ENCODE measurements at regions not wholly inside any gene's neighbourhood (a gene's known extent, or its start where the extent isn't known, plus 50 kb on each side); places are given as distances from the start of the nearest gene placed in this dataset.

DNA sequence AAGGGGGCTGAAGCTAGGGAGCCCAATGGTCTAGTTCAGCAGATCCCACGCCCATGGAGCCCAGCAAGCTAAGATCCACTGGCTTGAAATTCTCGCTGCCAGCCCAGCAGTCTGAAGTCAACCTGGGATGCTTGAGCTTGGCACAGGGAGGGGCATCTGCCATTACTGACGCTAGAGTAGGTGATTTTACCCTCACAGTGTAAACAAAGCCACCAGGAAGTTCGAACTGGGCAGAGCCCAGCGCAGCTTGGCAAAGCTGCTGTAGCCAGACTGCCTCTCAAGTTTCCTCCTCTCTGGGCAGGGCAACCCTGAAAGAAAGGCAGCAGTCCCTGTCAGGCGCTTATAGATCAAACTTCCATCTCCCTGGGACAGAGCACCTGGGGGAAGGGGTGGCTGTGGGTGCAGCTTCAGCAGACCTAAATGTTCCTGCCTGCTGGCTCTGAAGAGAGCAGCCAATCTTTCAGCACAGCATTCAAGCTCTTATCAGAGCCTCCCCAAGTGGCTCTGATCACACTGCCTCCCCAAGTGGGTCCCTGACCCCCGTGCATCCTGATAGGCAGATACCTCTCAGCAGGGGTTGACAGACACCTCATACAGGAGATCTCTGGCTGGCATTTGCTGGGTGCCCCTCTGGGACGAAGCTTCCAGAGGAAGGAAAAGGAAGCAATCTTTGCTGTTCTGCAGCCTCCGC lies 167.8 kb downstream of the CCDC71L start:
- H3K4me1 Mint-ChIP-seq, result no peaks in the 10 kb centered on the region
- ATAC-seq (no peak), DNase-seq (no peak)
- H3K4me3 Mint-ChIP-seq, result no peak overlapping the region
- H3K27ac Mint-ChIP-seq, result no peak overlapping the region
- H3K27me3 Mint-ChIP-seq, result peaks cover 19% of the 10 kb centered on the region
- H3K9me3 Mint-ChIP-seq (ENCODE audit: low read depth), result peaks cover 2% of the 10 kb centered on the region
- H3K36me3 Mint-ChIP-seq, result peaks cover 3% of the 10 kb centered on the region
- CTCF ChIA-PET, result no interaction called here

DNA sequence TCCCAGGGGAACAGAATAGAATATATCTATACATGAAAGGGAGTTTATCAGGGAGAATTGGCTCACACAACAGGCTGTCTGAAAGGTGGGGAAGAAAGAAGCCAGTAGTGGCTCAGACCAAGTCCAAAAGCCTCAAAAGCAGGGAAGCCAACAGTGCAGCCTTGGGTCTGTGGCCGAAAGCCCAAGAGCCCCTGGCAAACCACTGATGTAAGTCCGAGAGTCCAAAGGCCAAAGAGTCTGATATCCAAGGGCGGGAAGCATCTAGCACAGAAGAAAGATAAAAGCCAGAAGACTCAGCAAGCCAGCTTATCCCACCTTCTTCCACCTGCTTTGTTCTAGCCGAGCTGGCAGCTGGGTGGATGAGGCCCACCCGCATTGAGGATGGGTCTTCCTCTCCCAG lies 172.5 kb downstream of the CCDC71L start:
- peaks cover 5% of the 10 kb centered on the region for H3K27me3 Mint-ChIP-seq
- CTCF ChIA-PET, result interaction anchor here (0.6 to 0.9 kb wide), 2 partner anchors 80 to 172 kb away, joined by 3 to 4 read pairs; partner anchors contain the start of gene CCDC71L

GRCh38 chr7:106487892-106488291 lies 173.1 kb downstream of the CCDC71L start:
- ATAC-seq (no peak), DNase-seq (no peak)
- peaks cover 12% of the 10 kb centered on the region for H3K4me1 Mint-ChIP-seq
- CTCF ChIA-PET, result interaction anchor here (0.6 kb wide), 1 partner anchor 81 kb away, joined by 3 read pairs; no protein-coding TSS in a partner anchor
- H3K27me3 Mint-ChIP-seq, result peaks cover 7% of the 10 kb centered on the region
- peaks cover 2% of the 10 kb centered on the region for H3K9me3 Mint-ChIP-seq (ENCODE audit: low read depth)
- H3K27ac Mint-ChIP-seq, result no peak overlapping the region
- H3K36me3 Mint-ChIP-seq, result peaks cover 1% of the 10 kb centered on the region
- H3K4me3 Mint-ChIP-seq, result no peak overlapping the region

More for the DNA sequence above, 172.5 kb downstream of the CCDC71L start:
- DNase-seq (no peak), ATAC-seq (no peak)
- Mint-ChIP-seq H3K27ac (no peak overlapping the region), H3K36me3 (peaks cover 1% of the 10 kb centered on the region), H3K9me3 (ENCODE audit: low read depth) (peaks cover 2% of the 10 kb centered on the region), H3K4me3 (no peak overlapping the region), H3K4me1 (peaks cover 12% of the 10 kb centered on the region)

- H3K9me3 Mint-ChIP-seq (ENCODE audit: low read depth), result peaks cover 2% of the 10 kb centered on the region
- ATAC-seq (no peak), DNase-seq (no peak)
- CTCF ChIA-PET, result no interaction called here
- peaks cover 8% of the 10 kb centered on the region for H3K27me3 Mint-ChIP-seq
- H3K4me3 Mint-ChIP-seq, result no peak overlapping the region
- peaks cover 12% of the 10 kb centered on the region for H3K4me1 Mint-ChIP-seq
- H3K27ac Mint-ChIP-seq, result no peak overlapping the region
- peaks cover 6% of the 10 kb centered on the region for H3K36me3 Mint-ChIP-seq
Measured at GRCh38 chr7:106486331-106486730, 174.6 kb downstream of the CCDC71L start.

DNA sequence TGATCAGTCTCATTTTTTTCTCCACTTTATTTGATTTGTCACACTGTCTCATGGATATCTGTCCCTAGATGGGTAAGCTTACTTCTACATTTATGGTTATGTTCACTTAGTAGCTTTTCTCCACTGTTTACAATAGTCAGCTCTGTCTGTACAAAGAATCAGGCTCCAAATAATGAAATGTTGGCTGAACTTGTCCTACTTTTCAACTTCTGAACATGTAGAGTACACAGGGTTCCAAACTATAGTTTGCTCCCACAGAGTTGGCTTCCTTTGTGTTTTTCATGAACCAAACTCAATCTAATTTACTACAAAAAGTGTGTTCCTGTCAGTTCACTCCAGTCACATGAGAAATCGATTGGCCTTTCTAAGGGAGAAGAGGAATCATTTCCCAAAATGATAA lies 175.0 kb downstream of the CCDC71L start:
- ATAC-seq (no peak), DNase-seq (no peak)
- H3K36me3 Mint-ChIP-seq, result peaks cover 6% of the 10 kb centered on the region
- H3K4me1 Mint-ChIP-seq, result peaks cover 14% of the 10 kb centered on the region
- CTCF ChIA-PET, result no interaction called here
- no peak overlapping the region for H3K4me3 Mint-ChIP-seq
- no peak overlapping the region for H3K27ac Mint-ChIP-seq
- peaks cover 2% of the 10 kb centered on the region for H3K9me3 Mint-ChIP-seq (ENCODE audit: low read depth)
- H3K27me3 Mint-ChIP-seq, result peaks cover 9% of the 10 kb centered on the region

GRCh38 chr7:106485031-106485551 lies 175.9 kb downstream of the CCDC71L start:
- no peak for DNase-seq
- CTCF ChIA-PET, result interaction anchor here (1.4 kb wide), 1 partner anchor 23 kb away, joined by 4 read pairs; no protein-coding TSS in a partner anchor
- H3K27ac Mint-ChIP-seq, result no peak overlapping the region
- H3K27me3 Mint-ChIP-seq, result peaks cover 12% of the 10 kb centered on the region
- peaks cover 20% of the 10 kb centered on the region for H3K4me1 Mint-ChIP-seq
- no peak overlapping the region for H3K4me3 Mint-ChIP-seq
- no peak for ATAC-seq
- H3K36me3 Mint-ChIP-seq, result peaks cover 5% of the 10 kb centered on the region
- no peaks in the 10 kb centered on the region for H3K9me3 Mint-ChIP-seq (ENCODE audit: low read depth)

GRCh38 chr7:106484562-106484961 lies 176.4 kb downstream of the CCDC71L start:
- no peak overlapping the region for H3K27ac Mint-ChIP-seq
- H3K27me3 Mint-ChIP-seq, result peaks cover 14% of the 10 kb centered on the region
- ATAC-seq (no peak), DNase-seq (no peak)
- H3K36me3 Mint-ChIP-seq, result peaks cover 5% of the 10 kb centered on the region
- no peak overlapping the region for H3K4me3 Mint-ChIP-seq
- peaks cover 20% of the 10 kb centered on the region for H3K4me1 Mint-ChIP-seq
- H3K9me3 Mint-ChIP-seq (ENCODE audit: low read depth), result no peaks in the 10 kb centered on the region
- CTCF ChIA-PET, result interaction anchor here (1.3 to 1.4 kb wide), 2 partner anchors 22 to 308 kb away, joined by 3 to 4 read pairs; no protein-coding TSS in a partner anchor

- H3K36me3 Mint-ChIP-seq, result peaks cover 5% of the 10 kb centered on the region
- ATAC-seq (no peak), DNase-seq (no peak)
- peaks cover 20% of the 10 kb centered on the region for H3K4me1 Mint-ChIP-seq
- CTCF ChIA-PET, result no interaction called here
- H3K27me3 Mint-ChIP-seq, result peaks cover 22% of the 10 kb centered on the region
- no peaks in the 10 kb centered on the region for H3K9me3 Mint-ChIP-seq (ENCODE audit: low read depth)
- H3K4me3 Mint-ChIP-seq, result no peak overlapping the region
- no peak overlapping the region for H3K27ac Mint-ChIP-seq
Measured at GRCh38 chr7:106482091-106482490, 178.9 kb downstream of the CCDC71L start.

- DNase-seq (no peak), ATAC-seq (no peak)
- no peaks in the 10 kb centered on the region for H3K9me3 Mint-ChIP-seq (ENCODE audit: low read depth)
- peaks cover 17% of the 10 kb centered on the region for H3K4me1 Mint-ChIP-seq
- H3K27me3 Mint-ChIP-seq, result peaks cover 23% of the 10 kb centered on the region
- CTCF ChIA-PET, result no interaction called here
- peaks cover 5% of the 10 kb centered on the region for H3K36me3 Mint-ChIP-seq
- no peak overlapping the region for H3K27ac Mint-ChIP-seq
- H3K4me3 Mint-ChIP-seq, result no peak overlapping the region
Measured at GRCh38 chr7:106480616-106481031, 180.3 kb downstream of the CCDC71L start.

- Mint-ChIP-seq H3K4me1 (peaks cover 17% of the 10 kb centered on the region), H3K4me3 (no peak overlapping the region), H3K9me3 (ENCODE audit: low read depth) (no peaks in the 10 kb centered on the region), H3K36me3 (peaks cover 5% of the 10 kb centered on the region), H3K27me3 (peaks cover 27% of the 10 kb centered on the region), H3K27ac (no peak overlapping the region)
- DNase-seq, result no peak
- ATAC-seq, result peak; percentile 16
- CTCF ChIA-PET, result no interaction called here
Measured at GRCh38 chr7:106480161-106480579, 180.8 kb downstream of the CCDC71L start.

DNA sequence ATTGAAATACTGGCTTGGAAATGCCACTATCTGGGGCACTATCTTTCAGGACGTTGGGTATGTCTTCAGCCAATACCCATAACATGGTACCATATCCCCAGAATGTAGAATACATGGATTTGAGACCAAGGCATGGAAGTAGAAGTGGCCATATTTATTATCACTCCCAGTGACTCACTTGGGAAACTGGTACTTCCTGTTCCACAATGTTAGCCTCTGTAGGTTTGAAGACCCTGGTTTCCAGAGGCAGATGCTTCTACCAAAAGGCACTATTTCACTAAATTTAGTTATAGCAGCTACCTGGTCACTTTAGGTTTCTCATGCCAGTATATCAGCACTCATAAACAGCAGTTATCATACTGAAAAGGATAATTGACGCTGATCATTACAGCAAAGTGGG lies 184.2 kb downstream of the CCDC71L start:
- CTCF ChIA-PET, result no interaction called here
- H3K4me3 Mint-ChIP-seq, result no peak overlapping the region
- H3K27me3 Mint-ChIP-seq, result peaks cover 40% of the 10 kb centered on the region
- ATAC-seq (no peak), DNase-seq (no peak)
- no peaks in the 10 kb centered on the region for H3K36me3 Mint-ChIP-seq
- H3K27ac Mint-ChIP-seq, result no peak overlapping the region
- H3K4me1 Mint-ChIP-seq, result peaks cover 7% of the 10 kb centered on the region
- H3K9me3 Mint-ChIP-seq (ENCODE audit: low read depth), result no peaks in the 10 kb centered on the region

- no peak for ATAC-seq
- CTCF ChIA-PET, result no interaction called here
Measured at GRCh38 chr7:106472741-106473140, 188.0 kb upstream of the NAMPT start.

GRCh38 chr7:106471686-106472440 lies 187.1 kb upstream of the NAMPT start:
- H3K36me3 Mint-ChIP-seq, result no peaks in the 10 kb centered on the region
- CTCF ChIA-PET, result no interaction called here
- H3K9me3 Mint-ChIP-seq (ENCODE audit: low read depth), result no peaks in the 10 kb centered on the region
- no peak overlapping the region for H3K27ac Mint-ChIP-seq
- DNase-seq (no peak), ATAC-seq (no peak)
- H3K4me1 Mint-ChIP-seq, result no peaks in the 10 kb centered on the region
- H3K27me3 Mint-ChIP-seq, result peaks cover 42% of the 10 kb centered on the region
- H3K4me3 Mint-ChIP-seq, result no peak overlapping the region

More at GRCh38 chr7:106472741-106473140, 188.0 kb upstream of the NAMPT start:
- Mint-ChIP-seq H3K27ac (no peak overlapping the region), H3K4me1 (no peaks in the 10 kb centered on the region), H3K4me3 (no peak overlapping the region), H3K36me3 (no peaks in the 10 kb centered on the region), H3K9me3 (ENCODE audit: low read depth) (no peaks in the 10 kb centered on the region), H3K27me3 (peaks cover 42% of the 10 kb centered on the region)
- no peak for DNase-seq

GRCh38 chr7:106471021-106471420 lies 186.2 kb upstream of the NAMPT start:
- Mint-ChIP-seq H3K27ac (no peak overlapping the region), H3K4me3 (no peak overlapping the region), H3K9me3 (ENCODE audit: low read depth) (no peaks in the 10 kb centered on the region), H3K27me3 (peaks cover 42% of the 10 kb centered on the region), H3K36me3 (no peaks in the 10 kb centered on the region), H3K4me1 (no peaks in the 10 kb centered on the region)
- CTCF ChIA-PET, result no interaction called here
- DNase-seq (no peak), ATAC-seq (no peak)

Measured in activated CD8-positive, alpha-beta memory T cell treated with anti-CD3 and anti-CD28 coated beads, Interleukin-2, amount 10 ng/mL, durations not matched to agents 7 days and 5 days (primary cell).